GM19035 (cell line): ENCODE measurements at regions not wholly inside any gene's neighbourhood (a gene's known extent, or its start where the extent isn't known, plus 50 kb on each side); places are given as distances from the start of the nearest gene placed in this dataset.
A peak's percentile ranks its signal among the peaks of the same experiment; 100 is the strongest.
"Not testable (repeated sequence)": the region's sequence is repeated elsewhere in the genome, so short reads cannot be mapped to it uniquely, and the experiment has no call there.

Experiments used
- ATAC-seq: cut with Tn5 transposase; IDR thresholded peaks from one replicate; pipeline ENCODE4 v1.9.1; 2021; ENCODE audit not compliant: unreplicated experiment

- ATAC-seq = no peak
These were observed 71.8 kb downstream of the LARP7 start for GRCh38 chr4:112708772-112709171.

GRCh38 chr4:112714922-112715901 lies 78.3 kb downstream of the LARP7 start:
- no peak for ATAC-seq

GRCh38 chr4:112717856-112718255 lies 80.9 kb downstream of the LARP7 start:
- no peak for ATAC-seq

GRCh38 chr4:112721627-112722026 lies 84.7 kb downstream of the LARP7 start:
- ATAC-seq = no peak

- no peak for ATAC-seq
These were observed 89.1 kb downstream of the LARP7 start for GRCh38 chr4:112726041-112726440.

GRCh38 chr4:112727728-112728127 lies 90.8 kb downstream of the LARP7 start:
- not testable (repeated sequence) for ATAC-seq

- ATAC-seq = no peak
These were observed 94.8 kb downstream of the LARP7 start for GRCh38 chr4:112731715-112732114.

- ATAC-seq = no peak
These were observed 95.2 kb downstream of the LARP7 start for GRCh38 chr4:112732142-112732541.

- ATAC-seq = peak; percentile 73
These were observed 98.6 kb downstream of the LARP7 start for GRCh38 chr4:112735474-112735951.

- peak; percentile 45 for ATAC-seq
These were observed 99.8 kb downstream of the LARP7 start for GRCh38 chr4:112736718-112737135.

GRCh38 chr4:112739442-112739841 lies 102.5 kb downstream of the LARP7 start:
- no peak for ATAC-seq

GRCh38 chr4:112747036-112747435 lies 110.1 kb downstream of the LARP7 start:
- ATAC-seq = no peak

- ATAC-seq = no peak
These were observed 111.5 kb downstream of the LARP7 start for GRCh38 chr4:112748352-112748878.

- not testable (repeated sequence) for ATAC-seq
These were observed 113.8 kb downstream of the LARP7 start for GRCh38 chr4:112750749-112751148.

GRCh38 chr4:112751447-112751846 lies 114.5 kb downstream of the LARP7 start:
- no peak for ATAC-seq

GRCh38 chr4:112752061-112752460 lies 115.1 kb downstream of the LARP7 start:
- ATAC-seq = no peak

- ATAC-seq = no peak
These were observed 115.6 kb downstream of the LARP7 start for GRCh38 chr4:112752510-112752909.

GRCh38 chr4:112753333-112753732 lies 116.4 kb downstream of the LARP7 start:
- ATAC-seq = no peak

GRCh38 chr4:112759313-112759712 lies 122.4 kb downstream of the LARP7 start:
- no peak for ATAC-seq

GRCh38 chr4:112765317-112765974 lies 128.5 kb downstream of the LARP7 start:
- ATAC-seq = peak; percentile 64

GRCh38 chr4:112766422-112766821 lies 129.5 kb downstream of the LARP7 start:
- ATAC-seq = no peak

GRCh38 chr4:112767386-112767785 lies 130.4 kb downstream of the LARP7 start:
- ATAC-seq = no peak
